ENCODE measurements at regions not wholly inside any gene's neighbourhood (a gene's known extent, or its start where the extent isn't known, plus 50 kb on each side); places are given as distances from the start of the nearest gene placed in this dataset.
"Not testable (repeated sequence)": the region's sequence is repeated elsewhere in the genome, so short reads cannot be mapped to it uniquely, and the experiment has no call there.

DNA sequence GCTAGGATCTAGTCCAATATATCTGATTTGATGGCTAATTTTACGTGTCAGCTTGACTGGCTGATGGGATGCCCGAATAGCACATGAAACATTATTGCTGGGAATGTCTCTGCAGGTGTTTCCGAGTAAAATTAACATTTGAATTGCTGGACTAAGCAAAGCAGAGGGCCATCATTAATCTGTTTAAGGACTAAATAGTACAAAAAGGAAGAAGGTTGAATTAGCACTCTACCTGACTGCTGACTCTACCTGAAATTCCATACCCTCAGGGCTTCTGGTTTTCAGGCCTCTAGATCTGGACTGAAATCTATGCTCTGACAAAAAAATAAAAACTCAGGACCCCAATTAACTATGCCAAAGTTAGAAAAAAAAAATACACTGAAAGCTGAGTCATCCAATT is 1021.9 kb downstream of the FAM133A start:
- no peak overlapping the region for H3K4me3 ChIP-seq (ENCODE audit: low read depth, low read length)
- TF ChIP-seq, protein P1, sequence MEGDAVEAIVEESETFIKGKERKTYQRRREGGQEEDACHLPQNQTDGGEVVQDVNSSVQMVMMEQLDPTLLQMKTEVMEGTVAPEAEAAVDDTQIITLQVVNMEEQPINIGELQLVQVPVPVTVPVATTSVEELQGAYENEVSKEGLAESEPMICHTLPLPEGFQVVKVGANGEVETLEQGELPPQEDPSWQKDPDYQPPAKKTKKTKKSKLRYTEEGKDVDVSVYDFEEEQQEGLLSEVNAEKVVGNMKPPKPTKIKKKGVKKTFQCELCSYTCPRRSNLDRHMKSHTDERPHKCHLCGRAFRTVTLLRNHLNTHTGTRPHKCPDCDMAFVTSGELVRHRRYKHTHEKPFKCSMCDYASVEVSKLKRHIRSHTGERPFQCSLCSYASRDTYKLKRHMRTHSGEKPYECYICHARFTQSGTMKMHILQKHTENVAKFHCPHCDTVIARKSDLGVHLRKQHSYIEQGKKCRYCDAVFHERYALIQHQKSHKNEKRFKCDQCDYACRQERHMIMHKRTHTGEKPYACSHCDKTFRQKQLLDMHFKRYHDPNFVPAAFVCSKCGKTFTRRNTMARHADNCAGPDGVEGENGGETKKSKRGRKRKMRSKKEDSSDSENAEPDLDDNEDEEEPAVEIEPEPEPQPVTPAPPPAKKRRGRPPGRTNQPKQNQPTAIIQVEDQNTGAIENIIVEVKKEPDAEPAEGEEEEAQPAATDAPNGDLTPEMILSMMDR (IDR thresholded peaks at IDR 0.05; ENCODE audit: low read depth, low read length), result no peak

DNA sequence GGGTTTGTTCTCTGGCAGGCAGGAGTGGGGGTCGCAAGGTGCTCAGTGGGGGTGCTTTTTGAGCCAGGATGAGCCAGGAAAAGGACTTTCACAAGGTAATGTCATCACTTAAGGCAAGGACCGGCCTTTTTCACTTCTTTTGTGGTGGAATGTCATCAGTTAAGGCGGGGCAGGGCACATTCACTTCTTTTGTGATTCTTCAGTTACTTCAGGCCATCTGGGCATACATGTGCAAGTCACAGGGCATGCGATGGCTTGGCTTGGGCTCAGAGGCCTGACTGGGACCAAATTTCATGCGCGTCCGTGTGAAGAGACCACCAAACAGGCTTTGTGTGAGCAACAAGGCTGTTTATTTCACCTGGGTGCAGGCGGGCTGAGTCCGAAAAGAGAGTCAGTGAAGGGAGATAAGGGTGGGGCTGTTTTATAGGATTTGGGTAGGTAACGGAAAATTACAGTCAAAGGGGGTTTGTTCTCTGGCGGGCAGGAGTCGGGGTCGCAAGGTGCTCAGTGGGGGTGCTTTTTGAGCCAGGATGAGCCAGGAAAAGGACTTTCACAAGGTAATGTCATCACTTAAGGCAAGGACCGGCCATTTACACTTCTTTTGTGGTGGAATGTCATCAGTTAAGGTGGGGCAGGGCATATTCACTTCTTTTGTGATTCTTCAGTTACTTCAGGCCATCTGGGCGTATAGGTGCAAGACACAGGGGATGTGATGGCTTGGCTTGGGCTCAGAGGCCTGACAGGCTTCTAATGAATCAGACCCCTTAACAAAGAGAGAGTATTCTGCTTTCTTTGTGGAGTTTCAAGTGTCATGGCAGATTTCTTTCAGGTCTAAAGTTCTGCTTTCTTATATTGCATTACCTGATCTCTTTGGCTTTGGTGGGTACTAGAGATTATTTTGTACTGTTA is 1030.6 kb downstream of the FAM133A start:
- not testable (repeated sequence) for H3K4me3 ChIP-seq (ENCODE audit: low read depth, low read length)

DNA sequence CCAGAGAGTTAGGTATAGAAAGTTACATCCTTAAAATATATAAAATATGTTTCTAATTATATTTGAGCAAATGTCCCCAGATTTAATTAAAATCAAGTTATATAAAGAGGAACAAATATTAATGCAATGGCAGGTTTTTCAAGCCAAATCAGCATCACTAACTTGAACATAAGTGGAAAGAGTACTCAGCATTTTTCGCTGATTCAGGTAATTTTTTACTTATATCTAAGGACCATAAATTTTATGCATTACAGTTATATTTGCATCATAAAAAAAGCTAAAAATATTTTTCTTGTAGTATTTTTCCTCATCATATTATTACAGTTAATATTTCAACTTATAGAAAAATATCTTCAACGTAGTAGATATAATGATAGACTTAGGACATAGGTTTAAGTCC is 1047.4 kb downstream of the FAM133A start:
- TF ChIP-seq, protein P1 (IDR thresholded peaks at IDR 0.05; ENCODE audit: low read depth, low read length), result no peak

DNA sequence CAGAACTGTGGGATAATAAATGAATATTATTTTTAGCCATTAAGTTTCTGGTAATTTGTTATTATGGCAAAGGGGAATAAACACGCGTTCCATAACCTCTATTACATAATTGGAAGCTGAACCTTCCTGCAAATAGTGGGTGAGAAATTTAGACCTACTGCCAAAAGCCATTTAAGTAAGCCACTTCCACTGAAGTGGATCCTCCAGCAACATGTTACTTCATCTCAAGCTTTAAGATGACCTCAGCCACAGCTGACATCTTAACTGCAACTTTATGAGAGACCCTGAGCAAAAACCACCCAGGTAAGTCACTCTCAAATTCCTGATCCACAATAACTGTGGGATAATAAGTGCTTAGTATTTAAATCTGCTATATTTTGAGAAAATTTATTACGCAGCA is 1048.6 kb downstream of the FAM133A start:
- no peak overlapping the region for H3K4me3 ChIP-seq (ENCODE audit: low read depth, low read length)

More for the DNA sequence above, 1047.4 kb downstream of the FAM133A start:
- H3K4me3 ChIP-seq (ENCODE audit: low read depth, low read length), result no peak overlapping the region

DNA sequence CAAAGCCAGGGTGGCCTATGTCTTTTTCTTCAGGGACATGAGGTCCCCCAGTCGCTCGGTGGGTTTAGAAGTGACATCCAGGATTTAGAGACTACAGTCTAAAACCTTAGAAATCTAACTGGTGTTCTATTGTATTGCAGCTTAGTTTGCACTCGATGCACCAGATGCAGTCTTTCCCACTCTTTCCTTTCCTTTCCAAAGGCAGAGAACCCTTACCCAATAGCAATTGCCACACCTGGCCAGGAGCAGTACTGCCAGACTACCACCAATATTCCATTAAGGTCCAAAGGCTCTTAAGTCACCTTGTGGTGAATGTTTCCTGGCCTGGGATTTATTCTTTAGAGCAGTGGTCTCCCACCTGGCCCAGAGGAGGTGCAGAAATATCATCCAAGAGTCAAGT is 1068.8 kb downstream of the FAM133A start:
- TF ChIP-seq, protein P1 (IDR thresholded peaks at IDR 0.05; ENCODE audit: low read depth, low read length), result no peak
- H3K4me3 ChIP-seq (ENCODE audit: low read depth, low read length), result no peak overlapping the region

More for the DNA sequence above, 1048.6 kb downstream of the FAM133A start:
- TF ChIP-seq, protein P1 (IDR thresholded peaks at IDR 0.05; ENCODE audit: low read depth, low read length), result no peak

GRCh38 chrX:94743478-94743877 is 1069.5 kb downstream of the FAM133A start:
- no peak overlapping the region for H3K4me3 ChIP-seq (ENCODE audit: low read depth, low read length)
- TF ChIP-seq, protein P1 (IDR thresholded peaks at IDR 0.05; ENCODE audit: low read depth, low read length), result no peak

DNA sequence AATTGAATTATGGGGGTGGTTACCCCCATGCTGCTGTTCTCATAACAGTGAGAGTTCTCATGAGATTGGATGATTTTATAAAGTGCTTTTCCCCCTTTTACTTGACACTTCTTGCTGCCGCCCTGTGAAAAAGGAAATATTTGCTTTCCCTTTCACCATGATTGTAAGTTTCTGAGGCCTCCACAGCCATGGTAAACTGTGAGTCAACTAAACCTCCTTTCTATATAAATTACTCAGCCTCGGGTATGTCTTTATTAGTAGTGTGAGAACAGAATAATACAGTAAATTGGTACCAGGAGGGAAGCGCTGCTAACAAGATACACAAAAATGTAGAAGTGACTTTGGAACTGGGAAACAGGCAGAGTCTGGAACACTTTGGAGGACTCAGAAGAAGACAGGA is 1070.8 kb downstream of the FAM133A start:
- TF ChIP-seq, protein P1 (IDR thresholded peaks at IDR 0.05; ENCODE audit: low read depth, low read length), result no peak

More for the DNA sequence above, 1070.8 kb downstream of the FAM133A start:
- no peak overlapping the region for H3K4me3 ChIP-seq (ENCODE audit: low read depth, low read length)
